SIG-M5 (cell line): ENCODE measurements at regions not wholly inside any gene's neighbourhood (a gene's known extent, or its start where the extent isn't known, plus 50 kb on each side); places are given as distances from the start of the nearest gene placed in this dataset.
"Not testable (repeated sequence)": the region's sequence is repeated elsewhere in the genome, so short reads cannot be mapped to it uniquely, and the experiment has no call there.

ENCODE experiments used
- DNase-seq: peaks from one replicate; lab custom pipeline; 2025; lab: John Stamatoyannopoulos, UW

DNA sequence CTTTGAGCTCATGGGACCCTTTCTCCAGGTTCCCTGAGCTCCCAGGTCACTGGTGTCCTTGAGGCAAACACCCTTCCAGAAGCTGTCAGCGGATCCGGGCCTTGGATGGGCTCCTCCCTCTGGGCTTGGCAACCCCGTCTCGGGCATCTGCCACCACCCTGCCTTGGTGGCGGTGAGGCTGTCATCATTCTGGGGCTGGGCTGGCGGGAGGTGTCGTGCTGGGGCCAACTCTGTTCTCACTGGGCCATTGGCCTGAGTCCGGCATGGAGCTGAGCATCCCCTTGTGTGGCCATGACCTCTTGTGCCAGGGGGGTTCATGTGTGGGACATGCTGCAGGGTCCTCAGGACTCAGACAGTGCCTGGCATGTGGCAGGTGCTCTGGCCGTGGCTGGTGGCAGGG lies 197.6 kb downstream of the LAT start:
- DNase-seq, result no peak

GRCh38 chr16:29181921-29182411 lies 197.1 kb downstream of the LAT start:
- not testable (repeated sequence) for DNase-seq

DNA sequence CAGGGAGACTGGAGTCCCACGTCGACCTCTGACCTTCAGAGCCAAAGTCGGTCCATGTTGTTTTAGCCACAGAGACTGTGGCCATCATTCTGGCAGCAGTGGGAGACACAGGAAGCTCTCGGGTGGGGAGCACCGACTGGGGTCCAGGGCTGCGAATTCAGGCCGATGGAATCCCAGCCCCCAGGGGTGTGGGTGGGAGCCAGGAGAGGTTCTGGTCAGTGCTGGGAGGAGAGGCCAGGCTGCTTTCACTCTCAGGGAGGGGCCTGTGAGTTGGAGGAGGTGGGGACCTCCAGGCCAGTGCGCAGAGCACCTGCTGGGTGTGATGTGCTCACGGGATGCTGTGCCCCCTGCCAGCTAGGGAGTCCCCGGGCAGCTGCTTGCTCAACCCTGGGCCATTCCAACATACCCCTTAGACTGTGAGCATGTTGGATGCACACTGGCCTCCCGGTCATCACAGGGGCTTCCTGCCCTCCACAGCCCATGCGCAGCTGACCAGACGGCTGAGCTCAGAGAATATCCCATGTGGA lies 196.5 kb downstream of the LAT start:
- DNase-seq, result not testable (repeated sequence)

GRCh38 chr16:29180206-29180600 lies 195.4 kb downstream of the LAT start:
- not testable (repeated sequence) for DNase-seq

DNA sequence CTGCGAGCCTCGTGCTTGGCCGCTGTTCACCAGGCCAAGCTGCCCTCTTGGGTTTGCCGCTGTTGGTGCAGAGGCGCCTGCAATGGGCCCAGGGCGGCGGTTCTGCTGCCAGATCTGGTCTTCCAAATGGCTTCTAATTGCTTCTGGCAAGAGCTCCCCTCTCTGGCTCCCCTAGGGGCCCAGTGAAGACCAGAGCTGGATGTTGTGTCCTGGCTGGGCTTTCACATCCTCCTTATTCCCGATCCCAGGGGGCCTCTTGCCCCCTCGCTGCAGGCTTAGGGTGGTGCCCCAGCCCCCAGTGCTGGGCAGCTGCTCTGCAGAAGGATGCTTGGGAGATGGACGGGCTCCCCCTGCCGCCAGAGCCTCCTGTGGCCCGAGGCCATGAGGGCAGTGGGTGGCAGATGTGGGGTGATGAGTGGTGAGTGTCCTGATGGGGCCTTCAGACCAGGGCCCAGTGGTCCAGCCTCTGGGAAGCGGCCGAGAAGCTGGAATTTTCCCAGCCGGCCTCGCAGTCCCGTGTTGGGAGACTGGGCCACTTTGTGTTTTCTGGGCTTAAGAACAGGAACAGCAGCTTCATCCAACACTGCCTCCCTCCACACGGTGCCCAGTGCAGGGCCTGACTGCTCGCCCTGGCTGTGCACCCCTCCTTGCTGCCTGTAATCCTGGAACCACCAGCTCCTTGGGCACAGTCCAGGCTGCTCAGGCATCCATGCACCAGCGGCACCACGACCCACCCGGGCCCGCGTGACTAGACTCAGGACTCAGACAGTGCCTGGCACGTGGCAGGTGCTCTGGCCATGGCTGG lies 194.8 kb downstream of the LAT start:
- DNase-seq, result not testable (repeated sequence)

DNA sequence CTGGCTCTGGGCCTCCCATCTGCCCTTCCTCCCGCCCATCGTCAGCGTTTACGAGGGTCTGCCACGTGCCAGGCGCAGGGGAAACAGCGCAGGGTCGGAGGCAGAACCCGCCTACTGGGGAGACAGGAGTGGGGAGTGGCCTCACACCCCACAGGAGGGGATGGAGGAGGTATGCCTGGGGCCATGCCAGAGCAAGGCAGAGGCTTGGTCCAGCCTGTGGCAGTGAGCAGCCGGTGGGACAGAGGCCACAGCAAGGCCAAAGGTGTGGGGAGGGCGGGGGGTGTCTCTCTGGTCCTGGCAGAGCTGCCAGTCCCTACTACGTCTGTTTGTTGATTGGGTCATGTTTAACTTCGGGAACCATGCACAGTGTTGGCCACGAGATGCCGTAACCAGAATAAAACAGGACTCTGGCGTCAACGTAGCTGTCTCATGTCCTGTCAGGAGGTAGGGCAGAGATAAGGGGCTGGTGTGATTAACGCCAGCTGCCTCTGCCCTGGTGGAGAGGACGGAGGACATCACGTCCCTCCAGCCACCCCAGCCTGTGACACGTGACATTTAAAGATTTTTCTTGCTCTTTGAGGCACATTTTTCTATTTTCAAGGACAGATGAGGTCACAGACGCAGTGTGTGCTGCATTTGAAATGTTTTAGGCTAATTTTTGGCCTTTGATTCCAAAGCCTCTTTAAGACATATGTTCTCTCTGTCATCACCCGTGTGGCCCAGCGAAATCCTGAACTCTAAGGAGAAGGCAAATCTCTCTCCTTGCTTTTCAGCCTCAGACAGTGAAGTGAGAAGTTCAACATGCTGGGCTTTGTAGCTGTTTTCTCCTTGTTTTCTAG lies 193.3 kb downstream of the LAT start:
- not testable (repeated sequence) for DNase-seq

DNA sequence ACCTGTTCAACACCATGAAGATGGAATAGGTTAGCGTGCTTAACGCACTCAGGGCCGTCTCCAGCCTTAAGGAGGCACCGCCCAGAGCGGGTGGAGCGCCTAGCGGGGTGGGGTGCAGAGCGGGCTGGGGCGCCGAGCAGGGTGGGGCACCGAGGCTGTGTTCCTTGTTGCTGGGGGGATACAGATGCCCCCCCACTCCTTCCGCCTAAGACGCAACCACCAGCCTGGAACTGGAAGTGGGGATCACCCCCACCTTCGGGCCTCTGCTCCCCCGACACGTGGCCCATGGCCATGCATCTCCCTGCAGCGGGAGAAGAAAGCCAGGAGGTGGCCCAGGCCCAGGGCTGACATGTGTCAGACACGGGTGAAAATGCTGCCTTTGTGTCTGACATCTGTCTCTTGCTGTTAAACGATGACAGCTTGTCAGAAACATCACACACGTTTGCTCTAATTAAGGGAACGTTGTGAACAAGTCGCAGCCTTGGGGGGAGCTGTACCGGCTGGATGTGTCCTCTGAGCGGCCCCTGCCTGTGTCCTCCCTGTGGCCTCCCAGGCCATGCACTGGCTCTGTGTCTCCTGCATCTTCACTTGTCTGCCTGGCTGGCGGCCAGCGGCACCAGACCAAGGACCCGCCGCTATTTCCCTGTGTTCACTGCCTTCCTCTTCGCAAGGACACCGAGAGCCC lies 192.5 kb downstream of the LAT start:
- DNase-seq, result not testable (repeated sequence)

GRCh38 chr16:29176822-29177202 lies 192.0 kb downstream of the LAT start:
- not testable (repeated sequence) for DNase-seq

DNA sequence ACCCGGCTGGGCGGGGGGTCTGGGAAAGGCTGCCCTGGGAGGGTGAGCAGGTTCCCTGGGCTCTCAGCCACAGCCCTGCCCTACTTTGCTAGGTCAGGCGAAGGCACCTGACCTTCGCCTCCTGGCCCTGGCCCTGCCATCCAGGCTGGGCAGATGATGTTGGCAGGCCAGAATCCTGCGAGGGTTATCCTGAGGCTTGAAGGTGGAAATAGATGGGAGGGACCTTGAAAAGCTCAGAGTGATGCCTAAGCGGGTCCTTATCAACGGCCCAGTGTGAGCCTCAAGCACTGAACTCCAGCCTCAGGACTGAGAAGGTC lies 191.3 kb downstream of the LAT start:
- DNase-seq, result not testable (repeated sequence)

DNA sequence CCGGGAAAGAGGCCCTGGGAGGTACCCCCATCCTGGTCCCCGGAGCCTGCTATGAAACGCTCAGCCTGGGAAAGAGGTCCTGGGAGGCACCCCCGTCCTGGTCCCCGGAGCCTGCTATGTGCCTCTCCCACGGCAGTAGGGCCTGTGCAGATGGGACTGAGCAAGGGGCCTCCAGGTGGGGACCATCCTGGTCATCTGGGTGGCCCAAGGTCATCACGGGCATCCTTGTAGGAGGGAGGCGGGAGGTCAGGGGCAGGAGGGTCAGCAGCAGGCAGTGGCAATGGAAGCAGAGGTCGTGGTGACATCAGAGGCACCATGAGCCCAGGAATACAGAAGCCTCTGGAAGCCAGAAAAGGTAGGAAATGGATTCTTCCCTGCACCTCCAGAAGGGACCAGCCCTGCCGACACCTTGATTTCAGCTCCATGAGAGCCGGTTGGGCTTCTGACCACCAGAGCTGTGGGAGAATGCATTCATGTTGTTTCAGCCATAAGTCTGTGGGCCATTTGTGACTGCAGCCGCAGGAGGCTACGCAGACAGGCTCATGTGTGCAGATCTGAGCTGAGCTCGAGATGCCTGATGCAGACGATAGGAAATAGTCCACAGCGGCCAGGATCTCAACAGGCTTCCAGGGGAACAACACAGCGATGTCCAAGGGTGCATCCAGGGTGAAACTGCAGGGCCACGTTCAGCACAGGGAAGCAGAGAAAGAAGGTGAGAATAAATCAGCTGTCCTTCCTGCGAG lies 190.7 kb downstream of the LAT start:
- not testable (repeated sequence) for DNase-seq

DNA sequence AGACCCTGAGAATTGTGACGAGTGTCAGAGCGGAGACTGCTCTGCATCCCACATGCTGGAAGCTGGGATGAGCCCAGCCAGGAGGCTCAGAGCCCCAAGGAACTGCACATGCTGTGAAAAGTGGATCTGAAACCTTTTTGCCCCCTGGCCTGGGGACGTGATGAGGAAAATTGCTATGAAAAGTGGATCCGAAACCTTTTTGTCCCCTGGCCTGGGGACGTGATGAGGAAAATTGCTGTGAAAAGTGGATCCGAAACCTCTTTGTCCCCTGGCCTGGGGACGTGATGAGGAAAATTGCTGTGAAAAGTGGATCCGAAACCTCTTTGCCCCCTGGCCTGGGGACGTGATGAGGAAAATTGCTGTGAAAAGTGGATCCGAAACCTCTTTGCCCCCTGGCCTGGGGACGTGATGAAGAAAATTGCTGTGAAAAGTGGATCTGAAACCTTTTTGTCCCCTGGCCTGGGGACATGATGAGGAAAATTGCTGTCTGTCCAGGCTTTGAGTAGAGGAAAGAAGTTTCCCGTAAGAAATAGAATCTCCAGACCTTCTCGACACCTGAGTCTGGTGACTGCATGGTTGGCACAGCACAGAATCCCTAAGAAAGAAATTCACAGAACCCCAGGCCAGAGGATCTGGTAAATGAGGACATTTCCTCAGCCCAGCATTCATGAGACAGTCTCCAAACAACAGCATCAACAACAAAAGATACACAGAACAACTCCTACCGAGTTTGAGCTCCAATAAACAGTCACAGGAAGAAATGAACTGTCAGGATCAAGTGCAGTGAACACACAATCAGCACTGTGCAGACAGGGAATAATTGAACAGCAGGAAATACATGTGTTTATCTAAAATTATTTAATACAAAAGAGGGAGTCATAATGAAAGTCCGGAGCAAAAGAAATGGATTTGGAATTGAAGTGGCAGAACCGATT lies 188.8 kb downstream of the LAT start:
- DNase-seq, result not testable (repeated sequence)

GRCh38 chr16:29172098-29172724 lies 187.4 kb downstream of the LAT start:
- DNase-seq, result not testable (repeated sequence)

- not testable (repeated sequence) for DNase-seq
These were observed 186.4 kb downstream of the LAT start for GRCh38 chr16:29171296-29171695.

GRCh38 chr16:29170393-29171119 lies 185.7 kb downstream of the LAT start:
- DNase-seq, result not testable (repeated sequence)

DNA sequence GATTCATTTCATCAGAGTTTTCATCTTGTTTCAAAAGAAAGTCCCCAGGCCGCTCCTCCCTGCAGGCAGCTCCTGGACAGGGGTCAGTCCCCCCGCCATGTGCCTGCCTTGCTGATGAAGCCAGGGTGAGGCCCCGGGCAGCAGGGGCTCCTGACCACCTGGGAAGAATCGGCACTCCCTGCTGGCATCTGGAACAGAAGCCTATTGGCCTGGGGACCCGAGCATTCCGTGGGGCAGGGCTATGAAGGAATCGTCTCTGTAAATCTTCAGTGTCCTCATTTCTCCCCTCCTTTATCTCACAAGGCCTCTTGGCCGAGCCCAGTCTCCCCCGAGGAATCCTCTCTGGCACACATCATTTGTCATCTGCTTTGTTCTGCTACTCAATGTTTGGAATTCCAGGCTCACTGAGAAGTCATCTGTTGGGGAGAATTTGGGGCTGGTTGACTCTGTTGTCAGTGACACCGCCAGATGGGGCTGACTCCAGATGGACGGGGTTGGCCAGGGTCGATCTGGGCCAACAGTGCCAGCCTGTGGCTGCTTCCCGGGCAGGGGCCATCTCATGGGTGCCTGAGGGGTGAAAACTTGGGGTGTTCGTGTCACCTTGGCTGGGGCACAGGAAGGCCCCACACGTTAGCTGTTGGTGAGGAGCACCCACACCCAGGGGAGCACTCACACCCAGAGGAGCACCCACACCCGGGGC lies 184.6 kb downstream of the LAT start:
- DNase-seq, result not testable (repeated sequence)

DNA sequence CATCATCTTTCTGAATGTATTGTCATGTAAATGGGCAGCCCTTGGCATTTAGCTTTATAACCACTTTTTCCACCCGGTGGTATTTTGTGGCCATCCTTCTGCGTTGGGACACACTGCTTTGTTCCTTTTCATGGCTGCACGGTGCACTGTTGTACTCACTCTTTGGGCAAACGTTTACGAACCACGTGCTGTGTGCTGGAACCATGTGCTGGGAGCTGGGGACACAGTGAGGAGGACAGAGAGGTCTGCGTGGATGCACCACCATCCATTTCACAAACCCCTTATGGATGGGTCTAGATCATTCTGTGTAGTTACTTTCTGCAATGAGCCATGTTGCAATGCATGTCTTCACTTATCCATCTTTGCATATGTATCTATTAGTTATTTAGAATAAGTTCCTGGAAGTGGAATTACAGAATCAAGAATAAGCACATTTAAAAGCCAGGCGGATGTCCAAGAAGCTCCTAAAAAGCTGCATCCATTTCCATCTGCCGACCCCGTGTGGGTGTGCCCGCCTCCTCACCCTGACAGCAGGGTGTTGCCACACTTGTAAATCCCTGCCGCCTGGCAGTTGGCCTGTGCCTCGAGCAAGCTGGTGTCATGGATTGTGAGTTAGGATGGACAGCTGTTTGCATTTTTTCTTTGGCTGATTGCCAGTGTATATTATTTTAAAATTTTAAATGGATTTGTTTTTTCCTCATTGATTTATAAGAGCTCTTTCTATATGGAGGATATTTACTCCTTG lies 183.8 kb downstream of the LAT start:
- not testable (repeated sequence) for DNase-seq

GRCh38 chr16:29164442-29165089 lies 179.7 kb downstream of the LAT start:
- DNase-seq, result not testable (repeated sequence)
